Neural cell (in vitro differentiated cells): ENCODE measurements at regions not wholly inside any gene's neighbourhood (a gene's known extent, or its start where the extent isn't known, plus 50 kb on each side); places are given as distances from the start of the nearest gene placed in this dataset.

Experiments
- H2AFZ ChIP-seq: fragments of 200-600, 300-800 bp; sonication (generic), shearing (Covaris generic); 2 replicates; pipeline ENCODE4 v1.6.0; 2014; ENCODE audit warnings: low read depth, mild to moderate bottlenecking, antibody characterized with exemption, low read length, moderate library complexity
- H3F3A ChIP-seq: fragments of 200-600 bp; shearing (Covaris generic); 2 replicates; pipeline ENCODE4 v1.6.1; 2016; ENCODE audit warnings: mild to moderate bottlenecking, moderate library complexity, mixed read lengths, antibody characterized with exemption, low read length; ENCODE audit not compliant: insufficient read depth, poor library complexity, severe bottlenecking
- H3K27ac ChIP-seq: fragments of 200-600, 300-800 bp; sonication (generic), shearing (Covaris generic); 2 replicates; pipeline ENCODE4 v1.5.1; 2014; ENCODE audit warnings: mild to moderate bottlenecking, low read length, moderate library complexity
- H3K27me3 ChIP-seq: fragments of 300-800, 200-600 bp; sonication (generic), shearing (Covaris generic); 2 replicates; pipeline ENCODE4 v1.6.0; 2014; ENCODE audit warnings: mild to moderate bottlenecking, low read depth, low read length, moderate library complexity; ENCODE audit not compliant: insufficient read depth
- H3K36me3 ChIP-seq: fragments of 300-800, 200-600 bp; sonication (generic), shearing (Covaris generic); 2 replicates; pipeline ENCODE4 v1.5.1; 2014; ENCODE audit warnings: mild to moderate bottlenecking, antibody characterized with exemption, low read length, moderate library complexity; ENCODE audit not compliant: insufficient read depth
- H3K4me2 ChIP-seq: fragments of 300-800, 200-600 bp; sonication (generic), shearing (Covaris generic); 2 replicates; pipeline ENCODE4 v1.6.0; 2014; ENCODE audit warnings: mild to moderate bottlenecking, low read length
- H3K4me3 ChIP-seq: fragments of 300-800, 200-600 bp; sonication (generic), shearing (Covaris generic); 2 replicates; pipeline ENCODE4 v1.5.1; 2014; ENCODE audit warnings: mild to moderate bottlenecking, low read length, moderate library complexity
- H3K79me2 ChIP-seq: fragments of 200-600 bp; shearing (Covaris generic); replicated peaks from 2 replicates; pipeline ENCODE4 v1.6.0; 2014; ENCODE audit warnings: mild to moderate bottlenecking, low read length, moderate library complexity; ENCODE audit not compliant: insufficient read depth
- H3K9ac ChIP-seq: fragments of 300-800, 200-600 bp; sonication (generic), shearing (Covaris generic); 2 replicates; pipeline ENCODE4 v1.6.1; 2016; ENCODE audit warnings: mild to moderate bottlenecking, low read length, mixed read lengths
- H3K9me2 ChIP-seq: fragments of 200-600 bp; shearing (Covaris generic); 2 replicates; pipeline ENCODE4 v1.6.1; 2016; ENCODE audit warnings: mild to moderate bottlenecking, low read length, mixed read lengths; ENCODE audit not compliant: insufficient read depth
- H3K9me3 ChIP-seq: fragments of 200-600, 300-800 bp; sonication (generic), shearing (Covaris generic); 2 replicates; pipeline ENCODE4 v1.6.1; 2016; ENCODE audit warnings: mild to moderate bottlenecking, mixed run types, low read length, moderate library complexity, mixed read lengths
- H4K20me1 ChIP-seq: fragments of 200-600 bp; shearing (Covaris generic); 2 replicates; pipeline ENCODE4 v1.6.1; 2016; ENCODE audit warnings: mild to moderate bottlenecking, mixed run types; ENCODE audit not compliant: insufficient read depth
- CTCF ChIP-seq: fragments of 450-650 bp; IDR thresholded peaks from 2 replicates; pipeline ENCODE4 v1.5.1; 2014; ENCODE audit warnings: antibody characterized with exemption, mild to moderate bottlenecking, moderate library complexity; ENCODE audit not compliant: poor library complexity, severe bottlenecking
- EP300 ChIP-seq: fragments of 450-650 bp; conservative IDR thresholded peaks from 2 replicates; pipeline ENCODE4 v1.6.1; 2014; ENCODE audit warnings: antibody characterized with exemption, mild to moderate bottlenecking, moderate library complexity; ENCODE audit not compliant: poor library complexity, severe bottlenecking
- EZH2 ChIP-seq: fragments of 200-600, 300-800 bp; shearing (Covaris generic), sonication (generic); IDR thresholded peaks from 2 replicates; pipeline ENCODE4 v1.6.1; 2014; ENCODE audit warnings: antibody characterized with exemption, low read length, borderline replicate concordance, mild to moderate bottlenecking; ENCODE audit not compliant: insufficient read depth, poor library complexity, severe bottlenecking
- MXI1 ChIP-seq: fragments of 450-650 bp; conservative IDR thresholded peaks from 2 replicates; pipeline ENCODE4 v1.6.1; 2014; ENCODE audit warnings: antibody characterized with exemption, mild to moderate bottlenecking; ENCODE audit not compliant: poor library complexity, severe bottlenecking
- POLR2AphosphoS5 ChIP-seq: IDR thresholded peaks from 2 replicates; pipeline ENCODE4 v1.6.1; 2012
- RAD21 ChIP-seq: fragments of 450-650 bp; conservative IDR thresholded peaks from 2 replicates; pipeline ENCODE4 v1.6.1; 2014; ENCODE audit warnings: antibody characterized with exemption, mild to moderate bottlenecking, moderate library complexity
- REST ChIP-seq: IDR thresholded peaks from 2 replicates; pipeline ENCODE4 v1.6.1; 2012; ENCODE audit warnings: borderline replicate concordance
- SMC3 ChIP-seq: fragments of 450-650 bp; conservative IDR thresholded peaks from 2 replicates; pipeline ENCODE4 v1.6.1; 2014; ENCODE audit warnings: antibody characterized with exemption, mild to moderate bottlenecking, moderate library complexity; ENCODE audit not compliant: poor library complexity
- TAF1 ChIP-seq: IDR thresholded peaks from 2 replicates; pipeline ENCODE4 v1.6.1; 2012; ENCODE audit warnings: low read depth

GRCh38 chr1:94606471-94606870, 64.9 kb upstream of the F3 start:
- H3F3A ChIP-seq = no peaks in the 10 kb centered on the region
- H4K20me1 ChIP-seq = no peaks in the 10 kb centered on the region
- no peak overlapping the region for H3K27ac ChIP-seq
- H3K36me3 ChIP-seq = no peaks in the 10 kb centered on the region
- TF ChIP-seq TAF1 = no peak
- no peak for TF ChIP-seq POLR2AphosphoS5
- no peak for TF ChIP-seq RAD21
- no peak for TF ChIP-seq EP300
- TF ChIP-seq SMC3 = no peak
- no peak for TF ChIP-seq REST
- TF ChIP-seq CTCF = no peak
- TF ChIP-seq EZH2 = no peak
- no peak for TF ChIP-seq MXI1
- no peak overlapping the region for H3K4me2 ChIP-seq
- H3K27me3 ChIP-seq = no peaks in the 10 kb centered on the region
- no peaks in the 10 kb centered on the region for H3K79me2 ChIP-seq
- H3K9me3 ChIP-seq = no peaks in the 10 kb centered on the region
- no peak overlapping the region for H2AFZ ChIP-seq
- H3K9ac ChIP-seq = no peak overlapping the region
- no peak overlapping the region for H3K4me3 ChIP-seq
- H3K9me2 ChIP-seq = no peaks in the 10 kb centered on the region

GRCh38 chr1:94603663-94604062, 62.1 kb upstream of the F3 start:
- H2AFZ ChIP-seq = no peak overlapping the region
- H3K4me2 ChIP-seq = no peak overlapping the region
- no peak overlapping the region for H3K9ac ChIP-seq
- no peaks in the 10 kb centered on the region for H3K9me3 ChIP-seq
- no peak overlapping the region for H3K27ac ChIP-seq
- no peaks in the 10 kb centered on the region for H4K20me1 ChIP-seq
- no peak overlapping the region for H3K4me3 ChIP-seq
- H3K36me3 ChIP-seq = no peaks in the 10 kb centered on the region
- TF ChIP-seq TAF1 (no peak), MXI1 (no peak), EZH2 (no peak), POLR2AphosphoS5 (no peak), SMC3 (no peak), RAD21 (no peak), EP300 (no peak), CTCF (no peak), REST (no peak)
- no peaks in the 10 kb centered on the region for H3K9me2 ChIP-seq
- H3F3A ChIP-seq = no peaks in the 10 kb centered on the region
- no peaks in the 10 kb centered on the region for H3K27me3 ChIP-seq
- no peaks in the 10 kb centered on the region for H3K79me2 ChIP-seq
